Calu3 (cell line): ENCODE measurements at regions not wholly inside any gene's neighbourhood (a gene's known extent, or its start where the extent isn't known, plus 50 kb on each side); places are given as distances from the start of the nearest gene placed in this dataset.

ENCODE experiments used
- BruUV-seq: library from RNA; stranded (reverse); fragments of 400-500 nt; replicated peaks from 2 replicates; lab custom pipeline; 2021; lab: Mats Ljungman, UMichigan
- CTCF ChIA-PET: fragments of 300-600 bp; sonication (Branson Sonifier 250); formaldehyde crosslinking; loops from one replicate; lab custom pipeline; 2022; ENCODE audit warnings: antibody characterized with exemption; lab: Charles Lee
- DNase-seq: peaks from one replicate; pipeline ENCODE4 v3.0.0; 2022
- H3K27ac Mint-ChIP-seq: one replicate; pipeline ENCODE4 v1.8.0; 2022; ENCODE audit warnings: mixed read lengths; ENCODE audit not compliant: unreplicated experiment
- H3K27me3 Mint-ChIP-seq: one replicate; pipeline ENCODE4 v1.8.0; 2022; ENCODE audit warnings: mixed read lengths; ENCODE audit not compliant: unreplicated experiment
- H3K36me3 Mint-ChIP-seq: one replicate; pipeline ENCODE4 v1.8.0; 2022; ENCODE audit warnings: mild to moderate bottlenecking, moderate library complexity, mixed read lengths; ENCODE audit not compliant: insufficient read depth, unreplicated experiment
- H3K4me1 Mint-ChIP-seq: one replicate; pipeline ENCODE4 v1.8.0; 2022; ENCODE audit warnings: mild to moderate bottlenecking, low read depth, mixed read lengths; ENCODE audit not compliant: unreplicated experiment
- H3K4me3 Mint-ChIP-seq: one replicate; pipeline ENCODE4 v1.8.0; 2022; ENCODE audit warnings: mild to moderate bottlenecking, low read depth, moderate library complexity, mixed read lengths; ENCODE audit not compliant: unreplicated experiment
- H3K9me3 Mint-ChIP-seq: one replicate; pipeline ENCODE4 v1.8.0; 2022; ENCODE audit warnings: low read depth, mixed read lengths; ENCODE audit not compliant: unreplicated experiment
- intact Hi-C: fragments of 100-400 bp; cut with micrococcal nuclease; formaldehyde crosslinking; loops from one replicate; pipeline ENCODE4 v1.10.0; 2022; ENCODE audit not compliant: unreplicated experiment
- TF ChIP-seq, protein P1 (sequence below): fragments of 200-600 bp; IDR thresholded peaks from one replicate; pipeline ENCODE4 v1.8.0; 2022; ENCODE audit warnings: antibody characterized with exemption; ENCODE audit not compliant: unreplicated experiment

DNA sequence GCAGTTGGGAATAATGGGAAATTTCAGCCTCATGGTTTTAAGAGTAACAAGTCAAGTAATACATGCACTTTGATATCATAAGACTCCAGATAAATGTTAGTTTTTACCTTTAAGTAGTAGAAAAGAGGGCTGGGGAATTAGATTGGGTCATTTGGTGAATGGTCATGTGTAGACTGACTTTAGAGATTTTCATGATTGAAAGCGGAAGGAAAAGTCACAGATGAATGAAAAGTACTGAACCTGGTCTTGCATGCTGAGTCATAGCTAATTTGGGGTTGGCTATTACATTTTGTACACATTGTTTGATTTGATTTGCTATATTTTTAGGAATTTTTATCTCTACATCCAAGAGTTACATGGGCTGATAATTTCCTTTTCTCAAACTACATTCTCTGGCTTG lies 539.4 kb upstream of the SPHKAP start:
- BruUV-seq, result no TSS peak
- H3K27ac Mint-ChIP-seq, result no peak overlapping the region
- H3K9me3 Mint-ChIP-seq, result no peaks in the 10 kb centered on the region
- TF ChIP-seq, protein P1, sequence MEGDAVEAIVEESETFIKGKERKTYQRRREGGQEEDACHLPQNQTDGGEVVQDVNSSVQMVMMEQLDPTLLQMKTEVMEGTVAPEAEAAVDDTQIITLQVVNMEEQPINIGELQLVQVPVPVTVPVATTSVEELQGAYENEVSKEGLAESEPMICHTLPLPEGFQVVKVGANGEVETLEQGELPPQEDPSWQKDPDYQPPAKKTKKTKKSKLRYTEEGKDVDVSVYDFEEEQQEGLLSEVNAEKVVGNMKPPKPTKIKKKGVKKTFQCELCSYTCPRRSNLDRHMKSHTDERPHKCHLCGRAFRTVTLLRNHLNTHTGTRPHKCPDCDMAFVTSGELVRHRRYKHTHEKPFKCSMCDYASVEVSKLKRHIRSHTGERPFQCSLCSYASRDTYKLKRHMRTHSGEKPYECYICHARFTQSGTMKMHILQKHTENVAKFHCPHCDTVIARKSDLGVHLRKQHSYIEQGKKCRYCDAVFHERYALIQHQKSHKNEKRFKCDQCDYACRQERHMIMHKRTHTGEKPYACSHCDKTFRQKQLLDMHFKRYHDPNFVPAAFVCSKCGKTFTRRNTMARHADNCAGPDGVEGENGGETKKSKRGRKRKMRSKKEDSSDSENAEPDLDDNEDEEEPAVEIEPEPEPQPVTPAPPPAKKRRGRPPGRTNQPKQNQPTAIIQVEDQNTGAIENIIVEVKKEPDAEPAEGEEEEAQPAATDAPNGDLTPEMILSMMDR, result no peak
- no peak for DNase-seq
- CTCF ChIA-PET, result no interaction called here
- intact Hi-C loops, result no loop called here
- no peaks in the 10 kb centered on the region for H3K4me1 Mint-ChIP-seq
- no peaks in the 10 kb centered on the region for H3K36me3 Mint-ChIP-seq
- no peak overlapping the region for H3K4me3 Mint-ChIP-seq
- no peaks in the 10 kb centered on the region for H3K27me3 Mint-ChIP-seq

DNA sequence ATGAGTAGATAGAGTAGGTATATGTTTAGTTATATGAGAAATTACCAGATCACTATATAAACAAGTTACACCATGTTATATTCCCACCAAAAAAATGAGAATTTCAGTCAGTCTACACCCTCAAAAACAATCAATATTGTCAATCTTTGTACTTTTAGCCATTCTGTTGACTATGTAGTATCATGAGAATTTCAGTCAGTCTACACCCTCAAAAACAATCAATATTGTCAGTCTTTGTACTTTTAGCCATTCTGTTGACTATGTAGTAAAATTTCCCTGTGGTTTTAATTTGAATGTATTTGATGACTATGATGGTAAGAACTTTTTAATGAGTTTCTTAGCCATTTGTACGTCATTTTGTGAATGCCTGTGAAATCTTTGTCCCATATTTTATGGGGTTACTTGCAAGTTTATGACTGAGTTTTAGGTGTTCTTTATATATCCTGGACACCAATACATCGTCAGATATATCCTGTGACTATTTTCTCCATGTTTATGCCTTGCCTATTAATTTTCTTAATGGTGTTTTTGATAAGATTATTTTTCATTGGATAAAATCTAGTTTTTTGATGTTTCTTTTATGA lies 528.4 kb upstream of the SPHKAP start:
- Mint-ChIP-seq H3K9me3 (peaks cover 12% of the 10 kb centered on the region), H3K27me3 (no peaks in the 10 kb centered on the region), H3K4me1 (no peaks in the 10 kb centered on the region), H3K4me3 (no peak overlapping the region), H3K36me3 (no peaks in the 10 kb centered on the region), H3K27ac (no peak overlapping the region)
- BruUV-seq, result no TSS peak
- DNase-seq, result no peak
- intact Hi-C loops, result no loop called here
- TF ChIP-seq, protein P1, result no peak
- CTCF ChIA-PET, result no interaction called here

DNA sequence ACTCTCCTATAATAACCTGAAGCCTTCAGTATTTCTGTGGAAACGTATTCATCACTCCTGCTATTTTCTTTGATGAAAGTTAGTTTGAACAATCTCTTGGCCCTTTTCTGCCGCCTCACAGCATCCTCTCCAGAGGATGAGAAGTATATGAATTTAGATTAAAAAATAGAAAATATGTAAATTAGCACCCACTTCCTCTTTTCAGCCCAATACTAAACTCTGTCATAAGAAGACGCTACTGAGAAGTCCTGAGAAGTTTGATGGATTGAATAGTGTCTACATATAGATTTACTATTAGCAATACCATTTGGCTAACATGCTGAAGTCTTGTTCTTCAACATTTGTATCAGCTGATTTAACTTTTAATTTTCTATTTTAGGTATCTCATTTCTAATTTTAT lies 526.4 kb upstream of the SPHKAP start:
- intact Hi-C loops, result no loop called here
- DNase-seq, result no peak
- H3K27ac Mint-ChIP-seq, result no peak overlapping the region
- no peak overlapping the region for H3K4me3 Mint-ChIP-seq
- peaks cover 3% of the 10 kb centered on the region for H3K9me3 Mint-ChIP-seq
- BruUV-seq, result no TSS peak
- CTCF ChIA-PET, result no interaction called here
- H3K27me3 Mint-ChIP-seq, result no peaks in the 10 kb centered on the region
- H3K36me3 Mint-ChIP-seq, result no peaks in the 10 kb centered on the region
- TF ChIP-seq, protein P1, result no peak
- H3K4me1 Mint-ChIP-seq, result no peaks in the 10 kb centered on the region

DNA sequence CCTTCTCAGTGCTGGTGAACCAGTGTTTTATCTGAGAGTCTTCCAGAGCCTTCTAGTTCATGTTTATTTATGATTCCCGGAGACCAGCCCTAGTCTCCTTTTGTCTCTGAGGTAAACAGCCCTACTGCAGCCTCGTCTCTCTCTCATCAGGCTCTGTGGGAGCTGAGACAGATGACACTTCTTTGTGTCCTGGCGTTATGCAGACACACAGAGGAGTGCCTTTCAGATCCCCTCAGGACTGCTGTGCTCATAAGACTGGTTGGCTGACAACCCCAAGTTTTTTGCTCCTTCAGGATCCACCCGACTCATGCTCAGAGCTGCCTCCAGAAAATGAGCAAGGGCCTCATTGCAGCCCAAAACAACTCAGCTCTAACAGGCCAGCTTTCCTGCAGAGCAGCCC lies 523.8 kb upstream of the SPHKAP start:
- DNase-seq, result no peak
- no peaks in the 10 kb centered on the region for H3K4me1 Mint-ChIP-seq
- peaks cover 3% of the 10 kb centered on the region for H3K9me3 Mint-ChIP-seq
- no peaks in the 10 kb centered on the region for H3K36me3 Mint-ChIP-seq
- CTCF ChIA-PET, result no interaction called here
- no peak overlapping the region for H3K27ac Mint-ChIP-seq
- no peak overlapping the region for H3K4me3 Mint-ChIP-seq
- H3K27me3 Mint-ChIP-seq, result no peaks in the 10 kb centered on the region
- intact Hi-C loops, result no loop called here
- no TSS peak for BruUV-seq
- TF ChIP-seq, protein P1, result no peak
